K562 (cell line): ENCODE measurements at regions not wholly inside any gene's neighbourhood (a gene's known extent, or its start where the extent isn't known, plus 50 kb on each side); places are given as distances from the start of the nearest gene placed in this dataset.

Source experiments
- CTCF ChIP-seq, 3 experiments: IDR thresholded peaks in 2 of 3; conservative IDR thresholded peaks in 1 of 3; 2 replicates each; pipeline ENCODE4 v1.5.1; 2011 to 2012; ENCODE audit warnings: low read length in 3 of 3, mild to moderate bottlenecking in 3 of 3, control low read depth in 2 of 3, improper control_type of control experiment in 1 of 3, inconsistent platforms in 1 of 3, low read depth in 1 of 3, mixed read lengths in 1 of 3, moderate library complexity in 1 of 3; ENCODE audit not compliant: insufficient read depth in 2 of 3
- ELF1 ChIP-seq: fragments of 200-800 bp; sonication (Bioruptor generic); IDR thresholded peaks from 2 replicates; pipeline ENCODE4 v1.6.1; 2016; ENCODE audit warnings: missing genetic modification characterization, missing compliant biosample characterization
- GATA2 ChIP-seq: sonication (generic); formaldehyde crosslinking; IDR thresholded peaks from 2 replicates; pipeline ENCODE4 v1.4.0; 2020; ENCODE audit warnings: mild to moderate bottlenecking, missing genetic modification reagents
- HDAC6 ChIP-seq: IDR thresholded peaks from 2 replicates; pipeline ENCODE4 v1.6.1; 2012; ENCODE audit warnings: low read depth, mild to moderate bottlenecking, control low read depth, inconsistent platforms, low read length, moderate library complexity
- HEY1 ChIP-seq: fragments of 250-450 bp; sonication (Bioruptor Pico); IDR thresholded peaks from 2 replicates; pipeline ENCODE4 v1.5.0; 2020; ENCODE audit warnings: mild to moderate bottlenecking, moderate library complexity, borderline replicate concordance
- HSF4 ChIP-seq: fragments of 250-450 bp; sonication (Bioruptor Pico); IDR thresholded peaks from 2 replicates; pipeline ENCODE4 v2.1.2; 2022; ENCODE audit warnings: mild to moderate bottlenecking, moderate library complexity, borderline replicate concordance
- RFX5 ChIP-seq: IDR thresholded peaks from 2 replicates; pipeline ENCODE4 v1.6.1; 2011; ENCODE audit warnings: low read depth, mild to moderate bottlenecking, improper control_type of control experiment, low read length
- SIRT6 ChIP-seq: IDR thresholded peaks from one replicate; pipeline ENCODE4 v1.6.1; 2012; ENCODE audit warnings: low read depth, mild to moderate bottlenecking, control low read depth, inconsistent platforms, low read length, moderate library complexity
- ZBTB7A ChIP-seq: IDR thresholded peaks from 2 replicates; pipeline ENCODE4 v1.6.1; 2011; ENCODE audit warnings: low read depth, mild to moderate bottlenecking, low read length, moderate library complexity, borderline replicate concordance; ENCODE audit not compliant: control insufficient read depth
- ZFP91 ChIP-seq: sonication (generic); formaldehyde crosslinking; IDR thresholded peaks from 2 replicates; pipeline ENCODE4 v1.8.0; 2022; ENCODE audit warnings: mild to moderate bottlenecking, missing genetic modification reagents
- ZNF23 ChIP-seq: fragments of 250-450 bp; sonication (Bioruptor Pico); IDR thresholded peaks from 2 replicates; pipeline ENCODE4 v1.4.0; 2020; ENCODE audit warnings: mild to moderate bottlenecking
- ZNF282 ChIP-seq: sonication (generic); formaldehyde crosslinking; IDR thresholded peaks from 2 replicates; pipeline ENCODE4 v1.8.1; 2023; ENCODE audit warnings: missing genetic modification reagents
- TF ChIP-seq, protein P1 (sequence below), 2 experiments: fragments of 450-650 bp; formaldehyde crosslinking in 1 of 2; IDR thresholded peaks; 2 replicates each; pipeline versions ENCODE4 v1.4.0 to v1.6.1; 2014 to 2020; ENCODE audit warnings: mild to moderate bottlenecking in 2 of 2, borderline replicate concordance in 1 of 2, low read depth in 1 of 2

- TF ChIP-seq HDAC6, result no peak
- TF ChIP-seq GATA2, result no peak
- no peak for TF ChIP-seq ZBTB7A
- no peak for TF ChIP-seq SIRT6
- TF ChIP-seq ZNF23, result no peak
- no peak for TF ChIP-seq ELF1 (tag)
- no peak for TF ChIP-seq HEY1 (CRISPR knock-in tag)
- no peak for TF ChIP-seq HSF4
- no peak for TF ChIP-seq RFX5
- TF ChIP-seq, protein P1, sequence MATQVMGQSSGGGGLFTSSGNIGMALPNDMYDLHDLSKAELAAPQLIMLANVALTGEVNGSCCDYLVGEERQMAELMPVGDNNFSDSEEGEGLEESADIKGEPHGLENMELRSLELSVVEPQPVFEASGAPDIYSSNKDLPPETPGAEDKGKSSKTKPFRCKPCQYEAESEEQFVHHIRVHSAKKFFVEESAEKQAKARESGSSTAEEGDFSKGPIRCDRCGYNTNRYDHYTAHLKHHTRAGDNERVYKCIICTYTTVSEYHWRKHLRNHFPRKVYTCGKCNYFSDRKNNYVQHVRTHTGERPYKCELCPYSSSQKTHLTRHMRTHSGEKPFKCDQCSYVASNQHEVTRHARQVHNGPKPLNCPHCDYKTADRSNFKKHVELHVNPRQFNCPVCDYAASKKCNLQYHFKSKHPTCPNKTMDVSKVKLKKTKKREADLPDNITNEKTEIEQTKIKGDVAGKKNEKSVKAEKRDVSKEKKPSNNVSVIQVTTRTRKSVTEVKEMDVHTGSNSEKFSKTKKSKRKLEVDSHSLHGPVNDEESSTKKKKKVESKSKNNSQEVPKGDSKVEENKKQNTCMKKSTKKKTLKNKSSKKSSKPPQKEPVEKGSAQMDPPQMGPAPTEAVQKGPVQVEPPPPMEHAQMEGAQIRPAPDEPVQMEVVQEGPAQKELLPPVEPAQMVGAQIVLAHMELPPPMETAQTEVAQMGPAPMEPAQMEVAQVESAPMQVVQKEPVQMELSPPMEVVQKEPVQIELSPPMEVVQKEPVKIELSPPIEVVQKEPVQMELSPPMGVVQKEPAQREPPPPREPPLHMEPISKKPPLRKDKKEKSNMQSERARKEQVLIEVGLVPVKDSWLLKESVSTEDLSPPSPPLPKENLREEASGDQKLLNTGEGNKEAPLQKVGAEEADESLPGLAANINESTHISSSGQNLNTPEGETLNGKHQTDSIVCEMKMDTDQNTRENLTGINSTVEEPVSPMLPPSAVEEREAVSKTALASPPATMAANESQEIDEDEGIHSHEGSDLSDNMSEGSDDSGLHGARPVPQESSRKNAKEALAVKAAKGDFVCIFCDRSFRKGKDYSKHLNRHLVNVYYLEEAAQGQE (IDR thresholded peaks at IDR 0.05; ENCODE audit: borderline replicate concordance), result no peak
- TF ChIP-seq, protein P1 (CRISPR knock-in tag; IDR thresholded peaks at IDR 0.05; ENCODE audit: low read depth), result no peak
- no peak for TF ChIP-seq CTCF (IDR thresholded peaks at IDR 0.05 in 2 of 3, conservative IDR thresholded peaks at IDR 0.05 in 1 of 3; ENCODE audit: insufficient read depth in 2 of 3, low read depth in 1 of 3, low read length in 3 of 3)
- no peak for TF ChIP-seq ZNF282 (CRISPR knock-in tag)
- no peak for TF ChIP-seq ZFP91 (CRISPR knock-in tag)
Observed at GRCh38 chr2:240208096-240208495, 67.6 kb upstream of the OTOS start.
